ENCODE measurements at regions not wholly inside any gene's neighbourhood (a gene's known extent, or its start where the extent isn't known, plus 50 kb on each side); places are given as distances from the start of the nearest gene placed in this dataset.

GRCh38 chr3:187618722-187619121 is 51.5 kb downstream of the SST start:
- DNase-seq = no peak

GRCh38 chr3:187617213-187617612 is 53.0 kb downstream of the SST start:
- no peak for DNase-seq

- peak; percentile 57 for DNase-seq
These were observed 53.8 kb downstream of the SST start for GRCh38 chr3:187616307-187616972.

DNA sequence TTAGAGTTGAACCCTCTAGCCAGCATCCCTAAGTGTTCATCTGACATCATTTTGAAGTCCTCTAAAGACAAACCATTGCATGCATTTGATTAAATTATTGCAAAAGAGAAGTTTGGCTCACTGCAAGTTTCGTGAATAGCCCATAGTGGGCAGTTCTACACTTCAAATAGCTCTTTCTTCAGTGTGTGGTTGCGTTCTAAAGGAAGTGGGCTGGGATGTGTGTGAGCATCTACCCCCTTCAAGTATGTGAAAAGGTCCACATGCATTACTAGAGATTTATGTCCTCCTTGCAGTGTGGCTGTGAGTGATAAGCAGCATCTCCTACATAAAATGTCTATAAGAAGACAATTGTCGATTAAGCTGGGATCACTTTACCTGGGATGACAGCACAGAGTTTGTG is 54.6 kb downstream of the SST start:
- no peak for DNase-seq

- DNase-seq = peak; percentile 8
These were observed 57.5 kb downstream of the SST start for GRCh38 chr3:187612656-187613055.

DNA sequence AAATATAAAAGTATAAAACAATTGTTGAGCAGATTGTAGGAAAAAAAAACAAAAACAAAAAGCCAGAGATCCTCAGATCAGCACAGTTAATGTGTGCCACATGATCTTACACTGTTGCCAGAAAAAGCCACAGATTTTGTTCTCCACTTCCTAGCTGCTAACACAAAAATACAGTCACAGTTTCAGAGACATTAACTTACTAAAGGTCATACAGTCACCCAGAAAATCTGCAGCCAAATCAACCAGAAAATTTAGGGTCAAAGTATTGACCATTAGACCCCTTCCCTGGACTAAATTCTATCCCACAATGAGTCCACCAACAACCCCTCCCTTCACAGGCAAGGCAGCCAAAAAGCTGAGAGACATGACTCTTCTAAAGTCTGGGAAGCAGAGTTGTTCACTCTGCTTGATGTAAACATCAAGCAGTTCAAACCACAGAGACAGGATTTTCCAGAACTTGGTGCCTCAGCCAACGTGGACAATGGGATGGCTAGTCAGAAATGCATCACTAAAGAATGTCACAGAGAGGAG is 59.1 kb downstream of the SST start:
- peak; percentile 24 for DNase-seq

- DNase-seq = no peak
These were observed 75.9 kb downstream of the SST start for GRCh38 chr3:187594272-187594671.

DNA sequence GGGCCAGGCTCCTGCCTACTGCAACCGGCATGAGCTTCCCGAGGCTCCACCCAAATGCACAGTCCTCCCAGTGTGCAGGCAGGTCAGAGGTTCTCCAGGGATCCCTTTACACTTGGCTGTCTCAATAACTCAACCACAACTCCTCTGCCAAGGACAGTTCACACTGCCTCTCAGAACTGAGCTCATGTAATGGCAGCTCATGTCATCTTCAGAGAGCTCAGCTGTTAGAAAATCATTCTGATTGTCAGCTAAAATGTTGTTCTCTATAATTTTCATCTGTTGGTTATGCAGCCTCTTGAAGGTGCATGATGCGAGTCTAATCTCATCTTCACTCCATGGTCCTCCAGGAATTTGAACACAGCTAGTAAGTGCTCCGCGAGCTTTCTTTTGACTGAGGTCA is 76.7 kb downstream of the SST start:
- no peak for DNase-seq

GRCh38 chr3:187590861-187591576 is 79.2 kb downstream of the SST start:
- DNase-seq = no peak

GRCh38 chr3:187587076-187587475 is 83.1 kb downstream of the SST start:
- no peak for DNase-seq

DNA sequence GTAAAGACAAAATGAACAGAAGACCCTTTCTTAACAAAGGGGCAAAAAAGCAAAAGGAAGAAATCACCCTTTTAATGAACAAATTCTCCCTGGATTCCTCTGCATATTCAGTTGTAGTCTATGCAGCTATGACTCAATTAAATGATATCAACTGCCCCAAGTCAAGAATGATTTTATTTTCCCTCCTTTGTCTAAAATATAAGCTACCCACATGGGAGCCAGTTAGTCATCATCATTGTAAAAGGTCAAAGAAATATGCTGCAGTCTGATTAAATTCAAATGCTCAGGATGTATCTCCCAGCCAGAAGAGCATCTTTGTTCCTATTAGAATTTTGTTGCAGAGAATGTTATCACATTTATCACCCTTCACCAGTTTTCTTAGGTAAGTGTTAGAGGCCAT is 84.0 kb downstream of the SST start:
- no peak for DNase-seq

DNA sequence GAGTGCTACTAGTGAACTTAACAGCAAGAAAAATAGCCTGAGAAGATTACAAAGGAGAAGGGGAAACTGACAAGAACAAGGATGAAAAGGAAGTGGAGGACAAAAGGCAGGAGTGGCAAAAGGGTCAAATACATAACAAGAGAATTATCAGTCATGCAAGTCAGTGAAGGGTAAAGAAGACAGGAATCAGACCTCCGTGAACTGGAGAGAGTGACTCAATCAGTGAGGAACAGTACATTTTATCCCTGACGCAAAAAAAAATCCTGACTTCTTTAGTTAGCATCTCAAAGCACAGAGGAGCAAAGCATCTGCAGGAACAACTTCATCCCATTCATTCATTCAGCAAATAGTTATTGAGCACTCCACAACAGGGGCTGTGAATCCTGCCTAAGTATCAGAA is 97.8 kb downstream of the SST start:
- no peak for DNase-seq

DNA sequence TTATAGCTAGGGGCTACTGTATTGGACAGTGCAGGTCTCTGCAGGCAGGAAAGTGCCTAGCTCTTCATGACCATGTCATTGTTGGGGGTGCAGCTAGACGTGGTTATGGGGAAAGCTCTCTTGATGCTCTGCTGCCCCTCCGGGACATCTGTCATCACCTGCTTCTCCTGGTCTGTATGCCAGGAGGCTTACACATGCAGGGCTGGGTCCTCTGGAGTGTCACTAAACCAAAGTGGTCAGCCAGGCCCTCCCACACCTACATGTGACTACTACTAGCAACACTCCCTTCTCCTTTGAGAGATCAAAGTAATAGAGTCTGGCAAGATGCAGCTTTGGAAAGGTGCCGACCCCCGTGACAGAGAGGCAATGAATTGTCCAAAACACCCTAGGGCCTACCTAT is 98.5 kb downstream of the SST start:
- no peak for DNase-seq

GRCh38 chr3:187570776-187571175 is 99.4 kb downstream of the SST start:
- DNase-seq = no peak

DNA sequence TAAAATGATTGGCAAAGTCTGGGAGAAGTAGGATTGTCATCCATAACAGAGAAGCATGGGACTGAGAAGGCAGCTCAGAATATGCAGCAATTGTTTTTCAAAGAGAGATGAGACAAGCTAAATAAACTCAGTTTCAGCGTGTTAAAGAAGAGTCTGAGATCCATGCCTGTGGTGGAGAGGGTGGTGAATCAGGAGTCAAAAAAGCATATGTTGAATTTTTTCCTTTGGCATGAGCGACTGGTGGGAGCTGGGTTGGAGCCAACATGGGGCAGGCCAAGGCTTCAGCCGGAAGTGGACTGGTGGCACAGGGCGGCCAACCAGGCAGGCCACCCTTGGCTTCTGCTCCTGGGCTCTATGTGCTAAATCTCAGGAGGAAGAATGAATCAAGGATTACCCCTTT is 102.0 kb downstream of the SST start:
- DNase-seq = no peak

DNA sequence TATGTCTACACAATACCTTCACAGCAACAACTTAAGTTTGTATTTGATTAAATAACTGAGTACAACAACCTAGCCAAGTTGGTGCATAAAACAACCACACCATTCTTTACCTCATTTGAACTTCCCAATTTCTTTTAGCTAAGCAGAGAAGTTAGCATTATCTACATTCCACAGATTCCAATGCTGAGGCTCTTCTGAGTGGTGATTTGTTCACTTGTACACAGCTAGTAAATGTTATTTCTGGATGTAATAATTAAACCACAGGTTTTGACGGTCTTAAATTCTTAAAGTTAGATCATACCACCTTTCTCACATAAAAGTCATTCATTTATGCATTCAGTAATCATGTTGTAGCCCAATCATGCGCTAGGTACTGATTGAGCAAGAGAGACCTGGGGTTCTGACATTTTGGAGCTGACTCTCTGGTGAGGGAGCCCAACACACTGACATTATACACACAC is 102.5 kb downstream of the SST start:
- DNase-seq = no peak

DNA sequence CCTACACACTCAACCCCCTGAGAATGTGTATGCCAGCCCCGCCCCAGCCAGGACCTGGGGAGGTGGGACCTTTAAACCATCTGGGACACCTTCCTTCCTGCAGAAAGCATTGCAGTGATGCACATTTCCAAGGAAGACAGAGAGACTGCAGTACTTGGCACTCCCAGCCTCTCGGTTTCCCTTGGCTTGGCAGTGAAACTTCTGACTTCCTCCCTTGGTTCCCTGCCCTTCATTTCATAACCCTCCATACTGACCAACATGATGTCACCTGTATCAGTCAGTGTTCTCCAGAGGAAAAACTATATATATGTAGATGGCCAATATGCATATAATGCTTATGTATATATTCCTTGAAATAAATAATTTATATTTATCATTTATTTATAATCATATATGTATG is 103.2 kb downstream of the SST start:
- DNase-seq = no peak

GRCh38 chr3:187565701-187566100 is 104.5 kb downstream of the SST start:
- DNase-seq = no peak

DNA sequence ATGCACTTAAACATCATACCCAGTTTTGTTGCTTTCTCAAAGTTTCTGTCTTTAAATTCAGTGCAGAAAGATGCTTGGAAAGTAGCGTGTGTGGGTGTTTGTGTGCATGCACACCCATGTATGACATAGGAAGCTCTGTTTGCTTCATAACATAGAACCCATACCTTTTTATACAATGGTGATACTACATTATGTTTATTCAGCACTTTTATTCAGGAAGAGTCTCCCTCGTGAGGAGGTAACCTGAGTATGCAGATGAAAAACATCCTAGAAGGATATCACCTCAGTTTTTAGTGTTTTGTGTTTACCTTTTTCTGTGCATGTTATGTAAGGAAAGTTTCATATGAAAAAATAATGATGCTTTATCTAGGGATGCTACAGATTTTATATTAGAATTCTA is 111.2 kb downstream of the SST start:
- no peak for DNase-seq

GRCh38 chr3:187551416-187551815 is 118.8 kb downstream of the SST start:
- no peak for DNase-seq

DNA sequence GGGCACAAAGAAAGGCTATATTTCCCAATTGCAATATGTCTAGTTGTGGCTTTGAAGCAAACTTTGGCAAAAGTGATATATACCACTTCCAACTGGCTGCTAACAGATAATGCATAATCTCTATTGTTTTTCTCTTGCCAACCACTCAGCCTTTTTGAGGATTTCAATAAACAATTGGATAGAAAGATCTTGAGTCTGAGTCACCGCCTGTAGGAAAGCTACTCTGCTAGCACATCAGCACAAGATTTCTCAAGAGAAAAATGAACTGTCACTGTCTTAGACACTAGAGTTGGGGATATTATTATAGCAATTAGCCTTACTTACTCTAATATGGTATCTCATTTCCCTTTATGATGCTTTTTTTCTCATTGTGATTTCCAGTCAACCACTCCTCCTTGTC is 119.7 kb downstream of the SST start:
- no peak for DNase-seq

DNA sequence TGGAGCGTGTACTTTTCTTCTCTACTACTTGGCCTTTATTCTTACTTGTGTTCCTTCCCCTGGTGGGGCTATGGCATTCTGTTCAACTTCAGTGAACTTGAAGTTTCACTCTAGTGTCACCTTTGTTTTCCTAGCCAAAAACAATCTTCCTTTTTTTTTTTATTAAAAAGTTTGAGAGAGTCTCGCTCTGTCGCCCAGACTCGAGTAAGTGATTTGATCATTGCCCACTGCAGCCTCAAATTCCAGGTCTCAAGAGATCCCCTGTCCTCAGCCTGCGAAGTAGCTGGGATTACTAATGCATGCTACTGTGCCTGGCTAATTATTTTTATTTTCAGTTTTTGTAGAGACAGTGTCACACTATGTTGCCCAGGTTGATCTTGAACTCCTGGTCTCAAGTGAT is 124.8 kb downstream of the SST start:
- no peak for DNase-seq

DNA sequence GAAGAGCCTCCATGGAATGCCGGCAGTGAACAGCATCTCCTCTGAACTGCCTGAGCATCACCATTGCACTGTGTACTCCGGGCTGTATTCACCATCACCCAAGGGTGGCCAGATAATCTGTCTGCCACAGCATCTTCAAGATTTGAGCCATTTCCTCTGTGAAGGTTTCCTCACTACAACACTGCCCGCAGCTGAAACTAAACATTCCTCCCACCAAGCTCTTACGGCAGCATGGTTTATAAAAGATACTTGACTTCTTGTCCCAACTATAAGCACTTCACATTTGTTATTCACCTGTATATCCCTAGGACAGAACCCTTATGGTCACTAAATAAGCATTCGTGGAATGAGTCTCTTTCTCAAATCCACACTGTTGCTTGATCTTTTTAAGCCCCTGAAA is 125.9 kb downstream of the SST start:
- DNase-seq = no peak

DNA sequence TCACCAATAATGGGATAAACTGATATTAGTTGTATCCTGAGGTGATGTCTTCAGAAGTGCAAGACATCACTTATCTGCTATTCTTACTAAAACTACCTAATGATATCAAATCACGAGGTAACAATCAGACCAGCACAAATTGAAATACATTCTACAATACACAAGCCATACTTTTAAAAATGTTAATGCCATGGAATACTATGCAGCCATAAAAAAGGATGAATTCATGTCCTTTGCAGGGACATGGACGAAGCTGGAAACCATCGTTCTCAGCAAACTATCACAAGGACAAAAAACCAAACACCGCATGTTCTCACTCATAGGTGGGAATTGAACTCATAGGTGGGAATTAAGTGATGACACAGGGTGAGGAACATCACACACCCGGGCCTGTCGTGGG is 129.3 kb downstream of the SST start:
- no peak for DNase-seq
